SW 1271 (cell line): ENCODE measurements at regions not wholly inside any gene's neighbourhood (a gene's known extent, or its start where the extent isn't known, plus 50 kb on each side); places are given as distances from the start of the nearest gene placed in this dataset.
"Not testable (repeated sequence)": the region's sequence is repeated elsewhere in the genome, so short reads cannot be mapped to it uniquely, and the experiment has no call there.

Experiments used
- DNase-seq, 2 experiments: peaks; one replicate each; lab custom pipeline; 2025; lab: John Stamatoyannopoulos, UW

- DNase-seq, result no peak
Observed at GRCh38 chr14:101634850-101635748, 73.8 kb downstream of the DIO3 start.

- DNase-seq, result no peak
Observed at GRCh38 chr14:101635749-101636560, 74.7 kb downstream of the DIO3 start.

- DNase-seq, result no peak
Observed at GRCh38 chr14:101639241-101639833, 78.0 kb downstream of the DIO3 start.

- DNase-seq, result no peak
Observed at GRCh38 chr14:101643651-101644050, 82.4 kb downstream of the DIO3 start.

- DNase-seq, result no peak
Observed at GRCh38 chr14:101654051-101654450, 92.8 kb downstream of the DIO3 start.

- DNase-seq, result no peak
Observed at GRCh38 chr14:101657372-101657771, 96.1 kb downstream of the DIO3 start.

GRCh38 chr14:101665478-101666078 is 95.9 kb upstream of the PPP2R5C start:
- DNase-seq, result peak in 1 of 2 experiments; percentile 61

GRCh38 chr14:101666264-101666663 is 95.2 kb upstream of the PPP2R5C start:
- no peak for DNase-seq

GRCh38 chr14:101669629-101670028 is 91.9 kb upstream of the PPP2R5C start:
- DNase-seq, result no peak

- no peak for DNase-seq
Observed at GRCh38 chr14:101673873-101674272, 87.6 kb upstream of the PPP2R5C start.

GRCh38 chr14:101675835-101676234 is 85.7 kb upstream of the PPP2R5C start:
- DNase-seq, result not testable (repeated sequence)

- DNase-seq, result not testable (repeated sequence)
Observed at GRCh38 chr14:101677912-101678327, 83.6 kb upstream of the PPP2R5C start.

- DNase-seq, result no peak
Observed at GRCh38 chr14:101681795-101682194, 79.7 kb upstream of the PPP2R5C start.

- no peak for DNase-seq
Observed at GRCh38 chr14:101683365-101683764, 78.1 kb upstream of the PPP2R5C start.

- no peak for DNase-seq
Observed at GRCh38 chr14:101687756-101688546, 73.6 kb upstream of the PPP2R5C start.

- DNase-seq, result no peak
Observed at GRCh38 chr14:101689039-101689501, 72.4 kb upstream of the PPP2R5C start.

- DNase-seq, result not testable (repeated sequence)
Observed at GRCh38 chr14:101689966-101690365, 71.5 kb upstream of the PPP2R5C start.

GRCh38 chr14:101695659-101696058 is 65.8 kb upstream of the PPP2R5C start:
- no peak for DNase-seq

GRCh38 chr14:101704140-101704539 is 57.4 kb upstream of the PPP2R5C start:
- DNase-seq, result no peak

- no peak for DNase-seq
Observed at GRCh38 chr14:101705733-101706508, 55.6 kb upstream of the PPP2R5C start.
